ENCODE measurements at regions not wholly inside any gene's neighbourhood (a gene's known extent, or its start where the extent isn't known, plus 50 kb on each side); places are given as distances from the start of the nearest gene placed in this dataset.

DNA sequence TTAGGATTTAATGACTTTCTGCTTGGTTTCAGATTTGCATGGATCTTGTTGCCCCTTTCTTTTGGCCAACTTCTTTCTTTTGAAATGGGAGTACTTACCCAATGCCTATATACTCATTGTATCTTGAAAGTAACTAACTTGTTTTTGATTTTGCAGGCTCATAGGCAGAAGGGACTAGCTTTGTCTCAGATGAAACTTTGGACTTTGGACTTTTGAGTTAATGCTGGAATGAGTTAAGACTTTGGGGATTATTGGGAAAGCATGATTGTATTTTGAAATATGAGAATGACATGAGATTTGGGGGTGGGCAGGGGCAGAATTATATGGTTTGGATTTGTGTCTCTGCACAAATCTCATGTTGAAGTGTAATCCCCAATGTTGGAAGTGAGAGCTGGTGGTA is 657.1 kb downstream of the TMTC2 start:
- H3K4me1 Mint-ChIP-seq, result no peaks in the 10 kb centered on the region
- CTCF ChIA-PET, result no interaction called here
- intact Hi-C loops (cut with micrococcal nuclease), result no loop called here
- no peak overlapping the region for H3K4me3 Mint-ChIP-seq
- no peak overlapping the region for H3K27ac Mint-ChIP-seq
- DNase-seq, result no peak
- ATAC-seq (ENCODE audit: low read depth), result no peak
- H3K9me3 Mint-ChIP-seq, result peaks cover 14% of the 10 kb centered on the region
- POLR2A ChIA-PET, result no interaction called here
- H3K27me3 Mint-ChIP-seq, result no peaks in the 10 kb centered on the region
- H3K36me3 Mint-ChIP-seq (ENCODE audit: low read depth), result no peaks in the 10 kb centered on the region
- TF ChIP-seq, protein P1, sequence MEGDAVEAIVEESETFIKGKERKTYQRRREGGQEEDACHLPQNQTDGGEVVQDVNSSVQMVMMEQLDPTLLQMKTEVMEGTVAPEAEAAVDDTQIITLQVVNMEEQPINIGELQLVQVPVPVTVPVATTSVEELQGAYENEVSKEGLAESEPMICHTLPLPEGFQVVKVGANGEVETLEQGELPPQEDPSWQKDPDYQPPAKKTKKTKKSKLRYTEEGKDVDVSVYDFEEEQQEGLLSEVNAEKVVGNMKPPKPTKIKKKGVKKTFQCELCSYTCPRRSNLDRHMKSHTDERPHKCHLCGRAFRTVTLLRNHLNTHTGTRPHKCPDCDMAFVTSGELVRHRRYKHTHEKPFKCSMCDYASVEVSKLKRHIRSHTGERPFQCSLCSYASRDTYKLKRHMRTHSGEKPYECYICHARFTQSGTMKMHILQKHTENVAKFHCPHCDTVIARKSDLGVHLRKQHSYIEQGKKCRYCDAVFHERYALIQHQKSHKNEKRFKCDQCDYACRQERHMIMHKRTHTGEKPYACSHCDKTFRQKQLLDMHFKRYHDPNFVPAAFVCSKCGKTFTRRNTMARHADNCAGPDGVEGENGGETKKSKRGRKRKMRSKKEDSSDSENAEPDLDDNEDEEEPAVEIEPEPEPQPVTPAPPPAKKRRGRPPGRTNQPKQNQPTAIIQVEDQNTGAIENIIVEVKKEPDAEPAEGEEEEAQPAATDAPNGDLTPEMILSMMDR (IDR thresholded peaks at IDR 0.05), result no peak

DNA sequence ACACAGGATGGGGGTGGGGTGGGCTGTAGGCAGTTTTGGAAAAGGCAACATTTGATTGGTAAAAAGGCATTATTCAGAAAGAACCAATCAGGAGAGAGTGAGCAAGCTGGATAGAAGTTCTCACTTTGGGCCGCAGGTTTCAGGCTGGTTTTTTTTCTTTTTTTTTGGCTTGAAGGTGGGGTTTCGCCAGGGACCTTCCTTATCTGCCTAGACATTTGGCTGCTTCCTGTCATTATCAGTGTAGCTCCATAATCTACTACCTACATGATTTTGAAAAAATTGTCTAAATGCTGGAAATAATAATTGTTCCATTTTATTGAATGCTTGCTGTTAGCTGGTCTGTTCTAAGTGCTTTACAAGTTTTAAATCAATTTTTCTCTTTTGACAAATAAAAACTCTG is 649.0 kb downstream of the TMTC2 start:
- POLR2A ChIA-PET, result no interaction called here
- TF ChIP-seq, protein P1 (IDR thresholded peaks at IDR 0.05), result no peak
- intact Hi-C loops (cut with micrococcal nuclease), result no loop called here
- CTCF ChIA-PET, result interaction anchor here (0.6 kb wide), 1 partner anchor 30 kb away, joined by 3 read pairs; no protein-coding TSS in a partner anchor
- no peak overlapping the region for H3K4me3 Mint-ChIP-seq
- ATAC-seq (ENCODE audit: low read depth) (no peak), DNase-seq (no peak)
- no peaks in the 10 kb centered on the region for H3K36me3 Mint-ChIP-seq (ENCODE audit: low read depth)
- H3K27me3 Mint-ChIP-seq, result no peaks in the 10 kb centered on the region
- peaks cover 3% of the 10 kb centered on the region for H3K9me3 Mint-ChIP-seq
- no peak overlapping the region for H3K27ac Mint-ChIP-seq
- no peaks in the 10 kb centered on the region for H3K4me1 Mint-ChIP-seq

DNA sequence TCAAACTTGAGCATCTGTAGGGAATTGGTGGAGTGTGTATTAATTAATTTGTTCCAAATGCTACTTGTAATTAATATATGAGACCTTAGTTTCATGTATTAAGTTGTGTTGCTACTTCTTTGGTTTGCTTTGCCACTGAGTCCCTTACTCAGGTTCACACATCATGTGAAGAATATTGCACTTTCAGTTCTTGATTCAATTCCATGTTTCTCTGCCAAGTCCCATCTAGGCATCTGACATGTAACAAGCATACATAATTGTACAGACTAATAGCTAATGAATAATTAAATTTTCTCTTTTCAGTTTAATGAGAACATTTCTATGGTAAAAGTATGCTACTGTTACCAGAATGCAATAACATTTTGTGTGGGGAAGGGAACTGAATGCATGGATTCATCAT is 640.0 kb downstream of the TMTC2 start:
- Mint-ChIP-seq H3K36me3 (ENCODE audit: low read depth) (no peaks in the 10 kb centered on the region), H3K4me3 (no peak overlapping the region), H3K27me3 (no peaks in the 10 kb centered on the region), H3K27ac (no peak overlapping the region), H3K9me3 (peaks cover 2% of the 10 kb centered on the region), H3K4me1 (no peaks in the 10 kb centered on the region)
- ChIA-PET CTCF (no interaction called here), POLR2A (no interaction called here)
- ATAC-seq (ENCODE audit: low read depth) (no peak), DNase-seq (no peak)
- TF ChIP-seq, protein P1 (IDR thresholded peaks at IDR 0.05), result no peak
- intact Hi-C loops (cut with micrococcal nuclease), result no loop called here

DNA sequence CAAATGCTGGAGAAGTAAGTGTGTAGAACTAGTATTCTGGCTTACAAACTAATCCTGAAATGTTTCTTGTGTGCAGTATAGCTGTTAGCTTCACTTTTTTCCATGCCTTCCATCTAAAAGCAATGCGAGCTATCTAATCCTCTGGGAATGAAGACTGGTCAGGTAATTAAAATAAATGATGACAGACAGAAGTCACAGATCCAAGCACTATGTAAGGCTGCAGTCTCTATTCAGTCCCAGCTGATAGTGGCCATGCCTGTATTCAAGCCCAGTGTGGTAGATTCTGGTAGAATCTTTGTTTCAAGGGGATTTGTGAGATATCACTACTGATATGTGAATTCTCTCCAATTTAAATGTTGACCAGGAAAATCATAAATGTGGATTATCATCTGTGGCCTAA is 637.2 kb downstream of the TMTC2 start:
- DNase-seq, result no peak
- ATAC-seq (ENCODE audit: low read depth), result no peak
- H3K4me3 Mint-ChIP-seq, result no peak overlapping the region
- H3K36me3 Mint-ChIP-seq (ENCODE audit: low read depth), result no peaks in the 10 kb centered on the region
- H3K9me3 Mint-ChIP-seq, result peaks cover 2% of the 10 kb centered on the region
- ChIA-PET CTCF (no interaction called here), POLR2A (no interaction called here)
- no peaks in the 10 kb centered on the region for H3K4me1 Mint-ChIP-seq
- no peaks in the 10 kb centered on the region for H3K27me3 Mint-ChIP-seq
- no peak overlapping the region for H3K27ac Mint-ChIP-seq
- intact Hi-C loops (cut with micrococcal nuclease), result no loop called here
- TF ChIP-seq, protein P1 (IDR thresholded peaks at IDR 0.05), result no peak

DNA sequence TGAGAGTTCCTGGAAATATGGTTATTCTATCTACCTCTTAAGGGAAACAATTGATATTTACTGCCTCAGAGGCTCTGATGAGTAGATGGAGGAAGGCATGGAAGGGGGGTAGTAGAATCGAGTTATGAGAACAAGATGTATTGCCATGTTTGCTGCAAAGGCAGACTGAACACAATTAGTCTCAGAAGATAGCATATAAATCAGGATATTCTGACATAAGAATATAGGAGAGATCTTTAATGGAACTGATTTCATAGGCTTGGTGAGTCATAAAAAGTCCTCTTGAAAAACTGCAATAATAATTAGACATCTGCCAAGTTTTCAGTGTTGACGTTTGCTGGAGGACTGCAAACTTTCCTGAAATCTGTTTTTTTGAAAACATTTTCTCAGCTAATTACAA is 636.1 kb downstream of the TMTC2 start:
- intact Hi-C loops (cut with micrococcal nuclease), result no loop called here
- Mint-ChIP-seq H3K27ac (no peak overlapping the region), H3K9me3 (peaks cover 2% of the 10 kb centered on the region), H3K27me3 (no peaks in the 10 kb centered on the region), H3K36me3 (ENCODE audit: low read depth) (no peaks in the 10 kb centered on the region), H3K4me1 (no peaks in the 10 kb centered on the region), H3K4me3 (no peak overlapping the region)
- no peak for ATAC-seq (ENCODE audit: low read depth)
- POLR2A ChIA-PET, result no interaction called here
- TF ChIP-seq, protein P1 (IDR thresholded peaks at IDR 0.05), result no peak
- no peak for DNase-seq
- CTCF ChIA-PET, result no interaction called here

Data from activated B cell treated with CpG ODN at 0.5 μM for 24 hours (primary cell).